ENCODE measurements at regions not wholly inside any gene's neighbourhood (a gene's known extent, or its start where the extent isn't known, plus 50 kb on each side); places are given as distances from the start of the nearest gene placed in this dataset.

DNA sequence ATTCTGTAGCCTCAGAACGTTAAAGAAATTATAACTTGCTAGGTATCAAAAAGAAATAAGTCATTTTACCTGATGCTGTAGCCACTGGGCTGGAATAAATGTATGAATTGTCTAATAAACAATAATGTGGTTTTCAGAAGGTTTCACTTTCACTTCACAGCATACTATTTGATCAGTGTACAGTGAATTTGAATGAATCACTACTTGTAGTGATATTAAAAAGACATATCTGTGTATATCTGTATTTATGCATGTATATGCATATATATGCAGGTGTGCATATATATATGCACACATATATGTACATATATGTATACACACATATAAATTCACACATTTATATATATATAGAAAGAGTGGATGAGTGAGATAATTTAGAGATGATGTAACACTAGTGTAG lies 440.0 kb upstream of the PCDH10 start:
- TF ChIP-seq, protein P1, sequence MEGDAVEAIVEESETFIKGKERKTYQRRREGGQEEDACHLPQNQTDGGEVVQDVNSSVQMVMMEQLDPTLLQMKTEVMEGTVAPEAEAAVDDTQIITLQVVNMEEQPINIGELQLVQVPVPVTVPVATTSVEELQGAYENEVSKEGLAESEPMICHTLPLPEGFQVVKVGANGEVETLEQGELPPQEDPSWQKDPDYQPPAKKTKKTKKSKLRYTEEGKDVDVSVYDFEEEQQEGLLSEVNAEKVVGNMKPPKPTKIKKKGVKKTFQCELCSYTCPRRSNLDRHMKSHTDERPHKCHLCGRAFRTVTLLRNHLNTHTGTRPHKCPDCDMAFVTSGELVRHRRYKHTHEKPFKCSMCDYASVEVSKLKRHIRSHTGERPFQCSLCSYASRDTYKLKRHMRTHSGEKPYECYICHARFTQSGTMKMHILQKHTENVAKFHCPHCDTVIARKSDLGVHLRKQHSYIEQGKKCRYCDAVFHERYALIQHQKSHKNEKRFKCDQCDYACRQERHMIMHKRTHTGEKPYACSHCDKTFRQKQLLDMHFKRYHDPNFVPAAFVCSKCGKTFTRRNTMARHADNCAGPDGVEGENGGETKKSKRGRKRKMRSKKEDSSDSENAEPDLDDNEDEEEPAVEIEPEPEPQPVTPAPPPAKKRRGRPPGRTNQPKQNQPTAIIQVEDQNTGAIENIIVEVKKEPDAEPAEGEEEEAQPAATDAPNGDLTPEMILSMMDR (IDR thresholded peaks at IDR 0.05), result no peak
- no peak for TF ChIP-seq POLR2A (IDR thresholded peaks at IDR 0.05)

Measured in right lobe of liver (tissue), 4 donors.